ENCODE measurements at regions not wholly inside any gene's neighbourhood (a gene's known extent, or its start where the extent isn't known, plus 50 kb on each side); places are given as distances from the start of the nearest gene placed in this dataset.

DNA sequence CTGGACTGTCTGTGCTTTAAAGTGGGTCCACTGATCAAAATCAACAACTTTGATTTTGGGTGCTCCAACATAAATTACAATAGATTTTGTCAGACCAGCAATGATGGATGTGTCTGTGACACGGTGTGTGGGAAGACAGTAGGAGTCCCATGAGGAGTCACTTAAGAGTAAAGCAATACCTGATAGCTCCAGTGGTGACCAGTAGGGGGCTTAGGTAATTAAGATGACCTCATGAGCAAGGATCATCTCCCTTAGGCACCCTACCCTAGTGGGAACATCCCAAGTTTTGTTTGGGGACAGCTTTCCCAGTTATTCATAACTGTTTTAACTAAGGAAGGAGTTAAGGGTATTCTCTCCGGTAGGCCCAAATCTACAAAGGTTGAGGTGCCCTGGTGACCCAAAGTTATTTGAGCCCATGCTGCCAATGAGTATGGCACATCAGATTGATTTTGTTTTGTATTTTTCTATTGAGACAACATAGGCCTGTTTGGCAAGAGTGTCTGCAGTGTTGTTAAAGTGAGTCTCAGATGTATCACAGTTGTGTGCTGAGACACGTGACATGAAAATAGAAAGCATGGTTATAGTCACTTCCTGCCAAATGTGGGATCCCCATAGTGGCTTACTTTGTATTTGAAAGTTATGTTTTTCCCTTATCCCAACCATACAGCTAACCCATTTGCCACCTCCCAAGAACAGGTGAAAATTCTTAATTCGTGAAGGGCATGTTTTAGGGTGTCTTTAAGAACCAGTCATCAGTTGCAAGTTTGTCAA lies 1337.6 kb upstream of the SLC39A10 start:
- TF ChIP-seq, protein P1, sequence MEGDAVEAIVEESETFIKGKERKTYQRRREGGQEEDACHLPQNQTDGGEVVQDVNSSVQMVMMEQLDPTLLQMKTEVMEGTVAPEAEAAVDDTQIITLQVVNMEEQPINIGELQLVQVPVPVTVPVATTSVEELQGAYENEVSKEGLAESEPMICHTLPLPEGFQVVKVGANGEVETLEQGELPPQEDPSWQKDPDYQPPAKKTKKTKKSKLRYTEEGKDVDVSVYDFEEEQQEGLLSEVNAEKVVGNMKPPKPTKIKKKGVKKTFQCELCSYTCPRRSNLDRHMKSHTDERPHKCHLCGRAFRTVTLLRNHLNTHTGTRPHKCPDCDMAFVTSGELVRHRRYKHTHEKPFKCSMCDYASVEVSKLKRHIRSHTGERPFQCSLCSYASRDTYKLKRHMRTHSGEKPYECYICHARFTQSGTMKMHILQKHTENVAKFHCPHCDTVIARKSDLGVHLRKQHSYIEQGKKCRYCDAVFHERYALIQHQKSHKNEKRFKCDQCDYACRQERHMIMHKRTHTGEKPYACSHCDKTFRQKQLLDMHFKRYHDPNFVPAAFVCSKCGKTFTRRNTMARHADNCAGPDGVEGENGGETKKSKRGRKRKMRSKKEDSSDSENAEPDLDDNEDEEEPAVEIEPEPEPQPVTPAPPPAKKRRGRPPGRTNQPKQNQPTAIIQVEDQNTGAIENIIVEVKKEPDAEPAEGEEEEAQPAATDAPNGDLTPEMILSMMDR (IDR thresholded peaks at IDR 0.05) = no peak
- TF ChIP-seq POLR2A (IDR thresholded peaks at IDR 0.05) = no peak

Data from lower leg skin (tissue), 3 donors.